ENCODE measurements at regions not wholly inside any gene's neighbourhood (a gene's known extent, or its start where the extent isn't known, plus 50 kb on each side); places are given as distances from the start of the nearest gene placed in this dataset.

DNA sequence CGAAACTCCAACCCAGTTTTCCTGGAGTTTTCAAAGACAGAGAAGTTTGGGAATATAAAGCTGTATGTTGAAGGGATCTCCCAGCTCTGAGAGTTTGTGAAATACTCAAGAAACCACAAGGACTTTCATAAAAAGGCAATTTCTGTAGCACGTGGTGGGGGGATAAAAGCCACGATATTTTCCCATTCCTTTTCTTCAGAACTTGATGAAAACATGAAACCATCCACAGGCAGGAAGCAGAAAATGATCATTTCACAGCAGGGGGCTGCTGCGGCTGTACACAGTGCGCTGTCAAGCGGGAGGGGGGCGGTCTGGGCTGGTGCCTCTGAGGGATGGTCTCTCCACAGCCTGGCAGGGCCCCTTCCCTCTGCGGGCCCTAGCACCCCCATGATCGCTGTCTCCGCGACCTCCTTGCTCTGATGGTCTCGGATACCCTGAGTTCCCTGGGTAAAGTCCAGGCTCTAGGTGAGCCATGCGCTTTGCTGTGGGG lies 423.2 kb downstream of the MN1 start:
- no peak for DNase-seq

DNA sequence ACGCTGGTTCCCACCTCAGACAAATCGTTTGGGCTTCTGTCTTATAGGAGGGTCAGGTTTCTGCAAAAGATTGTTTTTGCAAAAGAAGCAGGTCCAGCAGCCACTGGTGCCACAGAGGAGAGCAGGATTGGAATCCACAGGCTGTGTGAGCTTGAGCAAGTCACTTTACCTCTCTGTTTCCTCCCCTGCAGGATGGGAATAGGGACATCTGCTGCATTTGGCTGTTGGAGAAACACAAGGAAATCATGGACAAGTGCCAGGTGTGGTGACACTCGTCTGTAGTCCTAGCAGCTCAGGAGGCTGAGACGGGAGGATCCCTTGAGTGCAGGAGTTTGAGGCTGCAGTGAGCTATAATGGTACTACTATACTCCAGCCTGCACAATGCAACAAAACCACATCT lies 422.6 kb downstream of the MN1 start:
- DNase-seq, result no peak

DNA sequence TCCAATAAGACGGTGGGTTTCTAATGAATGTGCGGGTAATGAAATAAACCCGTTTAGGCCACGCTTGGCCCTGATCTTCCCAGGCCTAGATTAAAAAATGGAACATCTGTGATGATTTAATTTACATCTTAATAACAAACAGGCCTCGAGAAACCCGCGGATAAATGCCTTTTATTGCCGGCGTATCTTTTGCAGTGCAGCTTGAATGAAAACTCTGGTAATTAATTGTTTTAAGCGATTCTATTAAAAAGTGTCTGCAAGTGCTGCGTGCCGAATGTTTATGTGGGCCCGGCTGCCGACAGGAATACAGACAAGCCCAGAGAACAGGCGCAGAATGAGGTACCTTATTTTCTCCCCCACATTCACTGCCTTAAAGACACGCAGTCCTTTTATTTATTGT lies 420.7 kb downstream of the MN1 start:
- no peak for DNase-seq

DNA sequence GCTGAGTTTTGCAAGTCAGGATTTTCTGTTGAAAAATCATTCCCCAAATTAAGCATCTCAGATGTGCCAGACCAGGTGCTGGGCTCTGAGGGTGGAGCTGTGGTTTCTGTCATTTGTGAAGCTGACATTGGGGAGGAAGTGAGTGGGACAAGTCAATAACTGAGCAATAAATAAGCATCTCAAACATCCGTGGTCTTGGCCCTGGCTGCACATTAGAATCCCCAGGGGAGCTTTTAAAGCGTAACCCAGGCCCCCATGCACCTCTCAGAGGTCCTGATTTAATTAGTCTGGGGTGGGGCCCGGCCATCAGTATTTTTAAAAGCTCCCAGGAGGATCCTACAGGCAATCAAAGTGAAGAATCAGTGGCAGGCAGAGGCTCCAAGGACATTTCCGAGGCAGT lies 420.0 kb downstream of the MN1 start:
- DNase-seq, result no peak

DNA sequence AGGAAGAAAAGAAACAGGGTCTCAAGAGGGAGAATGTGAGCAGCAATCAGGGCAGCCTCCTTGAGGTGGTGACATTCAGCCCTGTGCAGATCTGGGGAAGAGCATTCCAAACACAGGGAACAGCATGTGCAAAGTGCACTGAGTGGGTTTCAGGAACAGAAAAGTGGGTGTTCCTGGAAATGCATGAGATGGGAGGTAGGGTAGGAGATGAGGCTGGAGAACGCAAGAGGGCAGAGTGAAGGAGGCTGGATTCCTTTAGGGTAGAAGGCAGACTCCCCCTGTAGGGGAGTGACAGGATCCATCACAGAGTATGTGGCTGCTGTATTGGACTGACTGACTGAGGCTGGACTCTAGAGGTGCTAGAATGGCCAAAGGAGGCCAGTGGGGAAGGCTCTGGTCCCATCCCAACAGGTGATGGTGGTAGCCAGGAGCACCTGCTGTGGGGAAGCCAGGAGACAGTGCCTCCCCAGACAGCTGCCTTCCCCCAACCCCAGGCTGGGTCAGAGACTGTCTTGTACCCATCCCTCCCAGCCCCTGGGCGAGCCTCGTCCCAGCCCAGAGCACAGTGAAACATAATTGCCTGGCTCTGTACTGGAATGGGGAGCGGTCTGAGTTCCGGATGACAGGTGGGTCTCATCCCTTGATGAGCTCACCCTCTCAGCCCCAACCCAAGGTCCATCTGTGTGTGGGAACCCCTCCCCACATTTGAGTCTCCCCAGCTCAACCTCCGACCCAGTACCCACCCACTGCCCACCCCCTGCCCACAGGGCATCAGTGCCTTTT lies 419.4 kb downstream of the MN1 start:
- no peak for DNase-seq

DNA sequence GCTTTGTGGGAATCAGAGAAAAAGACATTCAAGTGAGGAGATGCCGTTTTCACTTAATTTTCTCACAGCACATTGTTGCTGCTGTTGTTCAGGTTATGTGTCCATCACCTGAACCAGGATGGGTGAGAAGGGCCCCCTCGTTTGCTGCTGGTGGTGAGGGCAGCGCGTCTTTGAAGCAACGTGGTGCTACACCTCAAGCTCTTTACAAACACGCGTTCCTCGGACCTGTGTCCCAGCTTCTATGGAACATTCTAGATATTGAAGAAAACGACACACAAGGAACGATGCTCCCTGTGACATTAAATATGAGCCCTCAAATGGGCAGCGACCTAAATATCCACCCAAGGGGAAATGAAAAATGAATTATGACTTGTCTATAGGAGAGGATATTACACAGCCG lies 418.6 kb downstream of the MN1 start:
- no peak for DNase-seq

DNA sequence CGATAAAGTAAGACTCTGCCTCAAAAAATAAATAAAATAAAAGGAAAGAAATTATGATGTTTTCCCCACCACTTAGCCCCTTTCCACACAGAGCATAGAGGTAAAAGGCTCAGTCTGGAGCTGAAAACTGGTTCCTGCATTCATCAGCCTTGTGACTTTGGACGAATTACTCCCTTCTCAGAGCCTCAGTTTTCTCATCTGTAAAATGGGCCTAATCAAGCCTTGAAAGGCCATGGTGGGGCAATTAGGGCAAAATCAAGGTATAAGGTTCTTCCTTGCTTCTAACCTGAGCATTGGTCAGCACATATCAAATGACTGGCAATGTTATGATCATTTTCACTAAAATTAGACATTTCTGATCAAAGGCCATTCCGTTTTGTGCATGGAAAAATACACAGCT lies 417.7 kb downstream of the MN1 start:
- DNase-seq, result no peak

DNA sequence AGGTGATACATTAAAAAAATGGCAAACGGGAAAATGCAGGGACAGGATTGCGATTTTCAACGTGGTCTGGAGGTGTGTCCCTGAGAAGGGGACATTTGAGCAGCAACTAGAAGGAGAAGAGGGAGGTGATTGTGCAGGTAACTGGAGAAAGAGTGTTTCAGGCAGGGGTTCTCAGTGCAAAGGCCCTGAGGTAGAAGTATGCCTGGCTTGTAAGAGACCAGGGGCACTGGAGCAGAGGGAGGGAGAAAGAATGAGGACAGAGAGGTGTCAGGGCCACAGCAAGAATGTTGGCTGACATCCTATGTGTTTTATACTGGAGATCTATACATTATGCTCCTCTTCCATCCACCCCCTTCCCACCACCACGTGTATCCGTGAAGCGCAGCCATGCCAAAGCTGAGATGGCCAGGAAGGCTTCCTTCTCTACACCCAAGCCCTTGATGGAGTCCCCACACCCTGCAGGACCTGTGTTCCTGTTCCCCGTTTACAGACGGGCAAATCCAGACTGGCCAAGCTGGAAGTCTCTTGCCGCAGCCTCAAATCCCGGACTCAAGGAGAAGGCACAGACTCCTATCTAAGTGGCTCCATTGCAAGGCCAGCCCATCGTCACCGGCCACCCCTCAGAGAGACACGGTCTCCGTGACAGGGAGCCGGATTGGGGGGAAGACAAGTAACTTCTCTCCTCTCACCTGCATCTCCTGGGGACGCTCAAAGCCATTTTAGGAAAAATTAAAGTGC lies 416.1 kb downstream of the MN1 start:
- DNase-seq, result no peak

DNA sequence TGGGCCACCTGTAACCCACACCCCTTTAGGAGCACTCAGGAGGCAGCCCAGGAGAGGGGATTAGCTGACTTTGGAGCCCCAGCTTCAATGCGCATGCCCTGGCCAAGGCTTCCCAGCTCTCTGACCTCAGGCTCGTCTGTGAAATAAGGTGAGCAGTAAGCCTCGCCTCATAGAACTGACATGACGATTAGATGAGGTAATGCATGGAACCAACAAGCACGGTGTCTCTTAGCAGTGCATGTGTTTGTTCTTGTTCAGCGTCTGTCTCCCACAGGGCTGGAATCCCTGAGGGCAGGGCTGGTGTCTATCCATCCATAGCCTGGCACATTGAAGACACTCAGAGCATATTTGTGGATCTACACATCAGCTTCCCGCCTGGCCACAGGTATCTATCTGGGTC lies 415.4 kb downstream of the MN1 start:
- DNase-seq, result no peak

DNA sequence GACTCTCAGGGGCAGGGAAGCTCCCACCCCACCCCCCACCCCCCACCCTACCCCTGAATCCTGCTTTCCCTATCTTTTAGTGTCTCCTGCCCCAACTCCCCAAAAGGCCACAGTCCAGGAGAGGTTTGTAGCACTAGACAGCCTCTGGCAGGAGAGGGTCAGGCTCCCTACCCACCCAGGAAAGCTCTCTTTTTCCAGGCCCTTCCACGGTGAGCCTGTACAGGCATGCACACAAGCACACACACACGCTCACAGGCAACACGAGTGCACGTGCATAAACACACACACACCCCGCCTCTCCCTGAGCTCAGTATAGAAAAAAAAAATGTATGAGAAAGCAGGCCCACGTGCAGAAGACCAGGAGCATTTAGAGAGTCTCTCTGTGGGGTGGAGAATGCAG lies 414.0 kb downstream of the MN1 start:
- DNase-seq, result no peak

DNA sequence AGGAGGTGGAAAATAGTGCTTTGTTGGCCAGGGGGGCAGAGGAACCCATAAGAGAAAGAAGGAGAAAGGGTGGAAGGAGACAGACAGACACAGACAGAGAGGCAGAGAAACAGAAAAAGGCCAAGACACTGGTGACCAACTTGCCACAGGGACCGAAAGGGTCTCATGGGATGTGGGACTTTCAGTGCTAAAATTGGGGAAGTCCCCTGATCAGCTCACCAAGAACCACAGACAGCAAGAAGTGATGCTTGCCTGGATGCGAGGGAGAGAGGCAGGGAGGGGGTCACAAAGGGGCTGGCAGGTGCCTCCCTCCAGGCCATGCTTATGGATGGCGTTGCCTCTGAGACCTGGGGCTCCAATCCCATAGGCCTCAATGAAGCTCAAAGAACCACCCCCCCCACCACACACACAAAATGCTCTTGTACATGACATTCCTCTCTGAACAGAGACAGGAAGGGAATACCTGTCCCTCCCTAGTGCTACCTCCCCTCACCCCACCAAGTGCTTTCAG lies 413.4 kb downstream of the MN1 start:
- no peak for DNase-seq

DNA sequence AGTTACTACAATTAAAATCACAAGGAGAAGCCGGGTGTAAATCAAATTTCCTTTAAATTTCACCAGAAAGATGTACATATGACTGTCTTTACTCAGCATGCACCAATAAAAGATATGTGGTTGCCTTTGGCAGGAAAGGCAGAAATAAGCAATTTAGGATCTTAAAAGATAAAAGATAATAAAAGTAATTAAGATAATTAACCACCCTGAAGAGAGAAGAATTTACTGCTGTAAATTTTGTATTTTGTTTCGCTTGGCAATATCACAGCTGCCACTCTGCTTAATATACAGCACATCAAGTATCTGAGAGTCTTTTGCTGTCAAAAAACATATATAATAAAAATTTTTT lies 411.9 kb downstream of the MN1 start:
- no peak for DNase-seq

DNA sequence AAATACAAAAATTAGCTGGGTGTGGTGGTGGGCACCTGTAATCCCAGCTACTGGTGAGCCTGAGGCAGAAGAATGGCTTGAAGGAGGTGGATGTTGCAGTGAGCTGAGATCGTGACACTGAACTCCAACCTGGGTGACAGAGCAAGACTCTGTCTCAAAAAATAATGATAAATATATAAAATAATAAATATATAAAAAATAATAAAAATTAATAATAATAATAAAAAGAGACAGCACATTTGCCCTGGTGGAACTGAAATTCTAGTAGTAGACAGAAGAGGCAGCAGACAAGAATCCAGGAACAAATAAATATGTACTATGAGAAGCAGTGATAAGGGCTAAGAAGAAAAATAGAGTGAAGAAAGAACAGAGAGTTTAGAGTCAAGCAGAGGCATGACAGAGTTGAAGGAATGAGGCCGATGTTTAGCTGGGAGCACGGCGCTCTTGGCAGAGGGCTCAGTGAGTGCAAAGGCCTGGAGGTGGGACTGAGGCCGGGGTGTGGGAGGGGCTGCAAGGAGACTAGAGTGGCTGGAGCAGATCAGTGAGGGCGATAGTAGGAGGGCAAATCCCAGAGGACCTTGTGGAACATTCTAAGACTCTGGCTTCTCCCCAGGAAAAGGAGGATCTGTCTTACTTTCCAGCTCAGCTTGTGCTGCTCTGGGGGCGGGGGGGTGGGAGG lies 410.3 kb downstream of the MN1 start:
- DNase-seq, result no peak

DNA sequence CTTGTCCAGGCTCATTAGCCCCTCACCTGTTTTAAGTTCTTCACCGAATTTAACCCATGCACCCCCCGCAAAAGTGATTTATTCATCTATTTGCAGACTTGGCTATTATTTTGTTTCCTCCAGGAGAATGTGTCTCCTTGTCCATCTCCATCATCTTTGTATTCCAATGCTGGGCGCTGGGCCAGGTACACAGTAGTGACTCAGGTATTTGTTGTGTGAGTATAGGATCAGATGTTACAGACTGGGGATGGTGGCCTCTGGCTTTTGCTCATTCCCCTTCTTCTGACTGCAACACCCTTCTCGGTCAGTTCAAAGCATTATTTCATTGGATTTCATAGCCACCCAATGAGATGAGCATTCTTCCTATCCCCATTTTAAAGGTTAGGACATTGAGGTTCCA lies 408.2 kb downstream of the MN1 start:
- DNase-seq, result no peak

DNA sequence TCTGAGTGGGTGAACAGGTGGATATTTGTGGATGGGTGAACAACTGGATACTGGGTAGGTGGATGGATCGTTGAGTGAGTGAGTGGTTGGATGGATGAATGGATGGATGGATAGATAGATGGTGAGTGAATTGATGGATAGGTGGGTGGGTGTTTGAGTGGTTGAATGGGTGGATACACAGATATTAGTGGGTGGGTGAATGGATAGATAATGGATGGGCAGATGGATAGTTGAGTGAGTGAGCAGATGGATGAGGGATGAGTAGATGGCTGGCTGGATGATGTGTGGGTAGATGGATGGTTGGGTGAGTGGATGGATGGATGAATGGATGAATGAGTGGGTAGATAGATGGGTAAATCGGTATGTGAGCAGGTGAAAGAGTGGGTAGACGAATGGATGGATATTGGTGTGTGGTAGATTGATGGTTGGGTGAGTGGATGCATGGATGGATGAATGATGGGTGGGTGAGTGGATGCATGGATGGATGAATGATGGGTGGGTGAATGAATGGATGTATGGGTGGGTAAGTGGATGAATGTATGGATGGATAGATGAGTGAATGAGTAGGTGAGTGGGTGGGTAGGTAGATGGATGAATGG lies 406.7 kb downstream of the MN1 start:
- DNase-seq, result no peak

DNA sequence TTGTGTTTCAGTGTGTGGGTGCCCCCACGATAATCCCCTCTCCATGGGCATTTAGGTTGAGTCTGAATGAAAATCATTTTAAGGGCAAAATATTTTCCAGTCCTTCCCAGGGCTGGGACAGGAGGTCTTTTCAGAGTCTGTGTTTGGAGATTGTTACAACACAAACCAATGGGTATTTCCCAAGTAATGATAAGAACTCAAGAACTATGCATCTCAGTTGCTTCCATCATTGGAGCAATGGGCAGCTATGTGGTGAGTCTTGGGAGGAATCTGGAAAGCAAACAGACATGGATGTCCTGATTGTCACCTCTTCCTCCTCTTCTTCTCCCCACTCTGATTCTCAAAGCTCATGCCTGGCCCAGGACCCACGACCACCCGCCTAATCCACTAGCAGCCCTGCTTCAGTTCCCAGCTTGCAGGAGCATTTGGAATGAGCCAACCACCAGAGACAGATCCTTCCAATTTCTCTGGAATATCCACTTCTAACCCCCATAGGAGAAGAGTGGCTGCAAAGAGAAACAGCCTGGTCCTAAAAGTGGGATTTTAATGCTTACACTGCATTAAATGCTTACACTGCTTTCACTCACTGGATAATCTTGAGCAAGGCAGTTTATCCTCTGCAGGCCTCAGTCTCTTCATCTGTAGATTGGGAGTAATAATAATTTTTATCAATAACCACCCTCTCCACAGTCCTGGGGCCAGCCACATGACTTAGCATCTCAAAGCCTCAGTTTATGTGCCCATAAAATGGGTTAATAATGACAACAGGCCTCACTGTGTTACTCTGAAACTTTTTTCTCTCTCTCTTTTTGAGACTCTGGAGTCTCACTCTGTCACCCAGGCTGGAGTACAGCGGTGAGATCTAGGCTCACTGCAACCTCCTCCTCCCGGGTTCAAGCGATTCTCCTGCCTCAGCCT lies 404.3 kb downstream of the MN1 start:
- DNase-seq, result no peak

DNA sequence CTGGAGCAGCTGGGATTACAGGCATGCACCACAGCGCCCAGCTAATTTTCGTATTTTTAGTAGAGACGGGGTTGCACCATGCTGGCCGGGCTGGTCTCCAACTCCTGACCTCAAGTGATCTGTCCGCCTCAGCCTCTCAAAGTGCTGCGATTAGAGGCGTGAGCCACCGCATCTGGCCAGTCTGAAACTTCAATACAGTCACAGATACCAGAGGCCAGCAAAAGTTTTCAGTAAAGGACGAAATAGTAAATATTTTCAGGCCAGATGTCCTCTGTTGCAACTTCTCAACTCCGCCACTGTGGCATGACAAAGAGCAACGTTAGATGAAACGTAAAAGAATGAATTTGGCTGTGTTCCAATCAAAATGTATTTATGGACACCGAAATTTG lies 403.6 kb downstream of the MN1 start:
- DNase-seq, result no peak

DNA sequence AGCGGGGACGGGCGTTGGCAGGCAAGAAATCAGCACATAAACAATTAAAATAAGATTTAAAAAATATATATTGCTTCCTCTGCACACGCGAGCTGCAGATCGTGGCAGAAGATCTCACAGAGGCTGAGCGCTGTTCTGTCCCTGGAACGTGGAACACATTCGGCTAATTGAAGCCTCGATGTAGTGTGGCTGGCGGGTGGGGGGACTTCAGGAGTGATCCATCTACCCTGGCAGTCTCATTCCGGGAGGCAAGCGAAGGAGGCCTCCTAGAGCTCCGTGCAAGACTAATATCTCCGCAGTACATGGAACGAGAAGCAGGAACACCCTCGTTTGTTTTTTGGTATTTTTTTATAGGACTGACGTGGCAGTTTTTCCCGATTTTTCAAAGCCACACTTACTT lies 402.4 kb downstream of the MN1 start:
- DNase-seq, result no peak

DNA sequence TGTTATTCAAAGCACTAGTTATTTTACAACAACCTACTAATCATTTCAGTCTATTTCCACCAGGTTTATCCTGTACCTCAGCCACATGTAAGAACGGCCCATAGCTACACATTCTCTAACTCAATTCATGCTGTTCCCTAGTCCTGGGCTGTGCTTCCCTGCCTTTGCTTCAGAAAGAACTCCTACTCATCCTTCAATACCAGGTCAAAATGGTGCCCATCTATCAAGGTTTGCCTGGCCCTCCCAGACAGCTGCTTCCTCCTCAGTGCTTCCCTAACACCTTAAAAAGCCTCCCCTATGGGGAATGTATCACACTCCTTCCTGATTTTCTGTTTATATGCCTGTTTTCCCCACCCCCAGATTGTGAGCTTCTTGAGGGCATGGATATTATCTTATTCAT lies 400.7 kb downstream of the MN1 start:
- DNase-seq, result no peak

DNA sequence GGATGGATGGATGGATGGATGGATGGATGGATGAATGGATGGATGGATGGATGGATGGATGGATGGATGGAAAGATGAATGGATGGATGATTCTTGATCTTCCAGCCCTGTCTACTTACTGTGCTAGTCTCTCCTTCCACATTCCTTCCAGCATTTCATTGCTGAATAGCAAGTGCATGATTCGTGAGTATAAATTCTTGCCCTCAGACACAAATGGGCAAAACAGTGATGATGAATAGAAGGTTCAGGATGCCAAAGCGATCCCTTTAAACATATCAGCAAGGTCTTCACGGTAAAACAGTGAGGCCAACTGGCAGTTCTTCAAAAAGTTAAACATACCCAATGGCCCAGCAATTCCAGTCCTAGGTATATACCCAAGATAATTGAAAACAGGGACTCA lies 400.2 kb downstream of the MN1 start:
- no peak for DNase-seq

DNA sequence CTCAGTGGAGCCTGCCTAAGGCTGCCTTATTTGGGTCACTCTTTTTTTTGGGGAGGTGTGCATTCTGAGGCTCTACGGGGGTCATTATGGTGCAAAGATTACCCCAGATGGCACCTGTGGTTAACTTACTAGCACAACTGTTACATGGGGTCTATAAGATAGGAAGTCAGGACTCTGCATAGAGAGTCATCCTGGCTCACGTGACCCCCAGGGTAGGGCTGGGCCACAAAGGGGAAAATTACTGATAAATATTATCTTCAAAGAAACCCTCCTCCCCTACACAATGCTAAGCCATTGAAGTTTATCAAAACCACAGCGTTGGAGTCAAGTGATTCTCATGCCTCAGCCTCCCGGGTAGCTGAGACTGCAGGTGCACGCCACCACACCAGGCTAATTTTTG lies 397.1 kb downstream of the MN1 start:
- DNase-seq, result no peak

DNA sequence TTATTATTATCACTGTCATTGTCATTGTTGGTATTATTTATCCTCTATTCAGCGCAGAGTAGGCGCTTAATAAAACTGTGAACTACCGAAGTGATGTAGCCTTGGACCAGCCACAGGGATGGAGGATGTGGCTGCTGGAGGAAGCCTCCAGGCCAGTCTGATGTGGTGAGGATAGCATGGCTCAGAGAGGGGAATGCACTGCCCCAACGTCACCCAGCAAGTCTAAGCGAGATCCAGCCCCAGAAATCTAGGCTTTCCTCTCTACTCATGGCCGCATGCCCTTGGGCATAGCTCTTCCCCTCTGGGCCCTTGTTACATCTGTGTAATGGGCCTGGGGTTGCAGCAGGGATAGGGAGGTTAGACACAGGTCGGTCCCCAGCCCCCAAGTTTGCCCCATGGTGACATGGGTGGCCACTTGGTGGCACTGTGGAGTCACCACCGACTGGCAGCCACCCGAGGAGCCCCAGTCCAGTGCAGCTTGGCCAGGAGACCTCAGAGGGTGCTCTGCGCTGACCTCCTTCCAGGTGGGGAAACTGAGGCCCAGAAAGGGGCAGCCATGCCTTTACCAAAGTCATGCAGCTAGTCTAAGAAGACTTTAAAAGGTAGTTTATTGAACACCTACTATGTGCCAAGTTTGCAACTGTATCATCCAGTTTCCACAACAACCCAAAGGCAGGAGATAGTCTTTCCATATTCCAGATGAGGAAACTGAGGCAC lies 395.7 kb downstream of the MN1 start:
- no peak for DNase-seq

Measured in NCI-H2081 treated with DMSO at 0.1 percent for 48 hours (cell line).